Epithelial cell of proximal tubule (primary cell): ENCODE measurements at regions not wholly inside any gene's neighbourhood (a gene's known extent, or its start where the extent isn't known, plus 50 kb on each side); places are given as distances from the start of the nearest gene placed in this dataset.

Source experiments
- DNase-seq: peaks from one replicate; pipeline ENCODE4 v3.0.0-alpha.2; 2011; ENCODE audit warnings: low read depth
- H3K4me3 ChIP-seq: 2 replicates; pipeline ENCODE4 v1.5.1; 2011; ENCODE audit warnings: low read depth, mild to moderate bottlenecking, low read length
- CTCF ChIP-seq: conservative IDR thresholded peaks from 2 replicates; pipeline ENCODE4 v1.5.1; 2012; ENCODE audit warnings: low read depth, mild to moderate bottlenecking, low read length

- H3K4me3 ChIP-seq: no peak overlapping the region
- DNase-seq: no peak
- TF ChIP-seq CTCF: no peak
Observed at GRCh38 chr17:77353684-77354419, 213.1 kb downstream of the SEC14L1 start.

GRCh38 chr17:77354420-77354669 is 213.6 kb downstream of the SEC14L1 start:
- no peak overlapping the region for H3K4me3 ChIP-seq
- no peak for TF ChIP-seq CTCF
- no peak for DNase-seq

DNA sequence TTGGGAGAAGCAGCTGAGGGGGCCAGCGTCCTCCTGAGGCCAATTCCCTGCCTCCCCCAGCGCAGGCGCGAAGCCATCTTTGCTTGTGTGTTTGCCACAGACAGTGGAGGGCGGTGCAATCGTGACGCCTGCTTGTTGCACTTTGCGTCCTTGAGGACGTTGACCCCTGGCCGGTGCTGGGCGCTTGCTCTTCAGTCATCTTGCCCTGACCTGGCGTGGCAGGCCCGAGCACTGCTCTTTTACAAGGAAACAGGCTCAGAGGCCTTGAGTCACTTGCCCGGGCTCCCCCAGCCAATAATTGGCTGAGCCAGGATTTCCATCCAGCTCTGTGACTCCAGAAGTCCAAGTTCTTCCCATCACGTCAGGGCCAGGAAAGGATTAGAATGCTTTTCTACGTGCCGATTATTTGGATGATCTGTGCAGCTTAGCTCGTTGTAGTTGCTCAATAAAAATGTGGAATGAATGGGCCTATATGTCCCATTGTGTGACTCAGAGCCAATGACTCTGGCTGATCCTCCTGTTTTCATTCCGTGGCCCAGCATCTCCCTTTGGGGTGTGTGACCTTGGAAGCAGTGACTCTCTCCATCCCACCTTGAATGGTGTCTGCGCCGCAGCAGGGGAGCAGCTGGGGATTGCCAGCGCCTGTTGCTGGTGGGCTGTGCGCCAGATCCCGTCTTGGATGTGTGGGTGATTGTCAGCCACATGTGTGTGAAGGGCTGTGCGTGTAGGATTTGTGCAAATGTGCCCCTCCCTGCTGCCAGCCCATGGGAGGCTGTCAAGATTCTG is 214.1 kb downstream of the SEC14L1 start:
- H3K4me3 ChIP-seq: no peak overlapping the region
- DNase-seq: no peak
- TF ChIP-seq CTCF: no peak

DNA sequence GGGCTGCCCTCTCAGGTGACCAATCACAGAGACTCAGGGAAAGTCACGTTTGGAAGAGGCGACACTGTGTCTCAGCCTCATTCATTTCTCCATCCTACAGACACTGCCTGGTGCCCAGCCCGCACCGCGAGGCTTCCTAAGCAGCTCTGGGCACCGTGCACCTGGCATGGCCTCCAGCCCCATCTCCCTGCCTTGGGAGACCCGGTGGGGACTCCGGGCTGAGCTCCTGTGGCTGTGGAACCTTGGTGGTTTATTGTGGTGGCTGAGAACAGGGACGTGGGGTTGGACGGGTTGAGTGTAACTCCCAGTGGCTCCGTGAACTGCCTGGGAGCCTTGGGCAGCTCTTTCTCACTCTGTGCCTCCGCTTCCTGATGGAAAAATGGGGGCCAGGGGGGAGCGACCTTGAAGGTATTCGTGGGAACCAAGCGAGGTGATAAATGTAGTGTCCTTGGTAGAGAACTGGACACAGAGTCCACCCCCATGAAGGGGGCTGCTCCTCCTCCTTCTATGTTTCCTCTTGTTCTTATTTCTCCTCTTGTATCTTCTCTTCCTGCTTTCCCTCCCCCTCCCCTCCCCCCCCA is 215.4 kb downstream of the SEC14L1 start:
- no peak overlapping the region for H3K4me3 ChIP-seq
- TF ChIP-seq CTCF: no peak
- DNase-seq: no peak

DNA sequence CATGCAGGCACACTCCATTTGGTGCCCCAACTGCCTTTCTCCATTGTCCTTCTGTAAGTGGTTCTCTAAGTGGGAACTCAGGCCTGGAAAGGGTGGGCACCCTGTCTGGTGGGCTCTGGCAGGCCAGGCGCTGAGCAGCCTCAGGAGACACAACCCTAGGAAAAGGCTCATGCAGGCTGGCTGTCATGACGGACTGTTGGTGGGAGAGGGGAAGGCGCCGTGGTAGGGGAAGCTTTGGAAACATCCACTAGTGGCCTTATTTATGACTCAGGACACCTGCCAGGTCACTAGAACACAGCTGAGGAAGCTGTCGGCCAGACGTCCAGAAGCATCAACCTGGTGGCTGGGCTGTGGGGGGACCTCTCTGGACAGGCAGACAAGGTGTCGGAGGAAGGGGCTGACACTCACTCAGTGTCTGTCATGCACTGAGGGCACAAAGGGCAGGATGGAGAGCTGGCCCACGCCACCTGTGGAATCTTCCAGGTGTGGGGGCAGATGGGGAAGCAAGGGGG is 216.0 kb downstream of the SEC14L1 start:
- DNase-seq: no peak
- H3K4me3 ChIP-seq: no peak overlapping the region
- no peak for TF ChIP-seq CTCF

- H3K4me3 ChIP-seq: no peak overlapping the region
- TF ChIP-seq CTCF: no peak
- no peak for DNase-seq
Observed at GRCh38 chr17:77358801-77359200, 218.0 kb downstream of the SEC14L1 start.

- no peak for TF ChIP-seq CTCF
- no peak overlapping the region for H3K4me3 ChIP-seq
- no peak for DNase-seq
Observed at GRCh38 chr17:77359236-77359635, 218.5 kb downstream of the SEC14L1 start.
